Common myeloid progenitor, CD34-positive (primary cell): ENCODE measurements at regions not wholly inside any gene's neighbourhood (a gene's known extent, or its start where the extent isn't known, plus 50 kb on each side); places are given as distances from the start of the nearest gene placed in this dataset.
A peak's percentile ranks its signal among the peaks of the same experiment; 100 is the strongest.

Source experiments
- CTCF ChIA-PET: fragments of 350-600 bp; sonication (Branson Sonifier 250); formaldehyde crosslinking; loops from one replicate; lab custom pipeline; 2021; ENCODE audit warnings: antibody characterized with exemption; lab: Charles Lee
- POLR2A ChIA-PET: fragments of 350-600 bp; sonication (Branson Sonifier 250); formaldehyde crosslinking; loops from one replicate; lab custom pipeline; 2021; ENCODE audit warnings: antibody characterized with exemption; lab: Charles Lee
- DNase-seq, 3 donors: peaks; one replicate each; pipeline versions ENCODE4 v3.0.0 to v3.0.0-alpha.2; 2013
- H3K27ac ChIP-seq, 2 experiments: 1 replicate in 1 of 2; 2 replicates in 1 of 2; pipeline ENCODE4 v1.7.0; 2013; ENCODE audit warnings: inconsistent platforms in 2 of 2, low read length in 2 of 2, mild to moderate bottlenecking in 2 of 2, low read depth in 1 of 2, moderate library complexity in 1 of 2; ENCODE audit not compliant: severe bottlenecking in 2 of 2, insufficient read depth in 1 of 2, poor library complexity in 1 of 2
- H3K27me3 ChIP-seq, 5 experiments: replicated peaks in 2 of 5; 1 replicate in 3 of 5; 2 replicates in 2 of 5; pipeline versions ENCODE4 v1.6.1 to v1.7.0; 2013; ENCODE audit warnings: low read length in 4 of 5, mild to moderate bottlenecking in 2 of 5, moderate library complexity in 2 of 5, inconsistent platforms in 1 of 5; ENCODE audit not compliant: insufficient read depth in 5 of 5, control insufficient read depth in 4 of 5
- H3K36me3 ChIP-seq, 4 experiments: 1 replicate in 2 of 4; 2 replicates in 2 of 4; pipeline versions ENCODE4 v1.6.1 to v1.7.0; 2013; ENCODE audit warnings: low read length in 3 of 4, control low read depth in 1 of 4, mild to moderate bottlenecking in 1 of 4; ENCODE audit not compliant: control insufficient read depth in 4 of 4, insufficient read depth in 4 of 4
- H3K4me1 ChIP-seq, 4 experiments: 1 replicate in 3 of 4; 2 replicates in 1 of 4; pipeline versions ENCODE4 v1.6.1 to v1.7.1; 2013; ENCODE audit warnings: low read length in 3 of 4, mild to moderate bottlenecking in 3 of 4, control low read depth in 1 of 4, inconsistent platforms in 1 of 4, moderate library complexity in 1 of 4; ENCODE audit not compliant: control insufficient read depth in 4 of 4, insufficient read depth in 4 of 4; ENCODE audit errors: control extremely low read depth in 1 of 4
- H3K4me3 ChIP-seq, 7 experiments: 1 replicate in 4 of 7; 2 replicates in 3 of 7; pipeline versions ENCODE4 v1.5.1 to v1.7.0; 2013; ENCODE audit warnings: mild to moderate bottlenecking in 7 of 7, low read length in 6 of 7, moderate library complexity in 6 of 7, inconsistent platforms in 2 of 7, low read depth in 2 of 7, control low read depth in 1 of 7; ENCODE audit not compliant: insufficient read depth in 4 of 7, control insufficient read depth in 1 of 7; ENCODE audit errors: extremely low read depth in 1 of 7
- H3K9me3 ChIP-seq, 5 experiments: 1 replicate in 4 of 5; 2 replicates in 1 of 5; pipeline versions ENCODE4 v1.6.1 to v1.7.1; 2013; ENCODE audit warnings: low read length in 4 of 5, mild to moderate bottlenecking in 2 of 5, inconsistent platforms in 1 of 5, low read depth in 1 of 5, moderate library complexity in 1 of 5; ENCODE audit not compliant: control insufficient read depth in 4 of 5, insufficient read depth in 2 of 5; ENCODE audit errors: control extremely low read depth in 1 of 5
- WGBS: methylation state at CpG from one replicate; pipeline ENCODE4 v1.1.5; 2013; ENCODE audit not compliant: insufficient coverage; 5-methylcytosine and 5-hydroxymethylcytosine counted together

GRCh38 chr2:44093970-44094369 lies 74.7 kb upstream of the PPM1B start:
- POLR2A ChIA-PET, result no interaction called here
- Histone ChIP-seq H3K27me3 (no peaks in the 10 kb centered on the region), H3K27ac (no peak overlapping the region), H3K9me3 (peaks cover 0 to 13% (median 2%) of the 10 kb centered on the region in 5 experiments), H3K36me3 (no peaks in the 10 kb centered on the region), H3K4me1 (peaks cover 9 to 38% (median 34%) of the 10 kb centered on the region in 4 experiments), H3K4me3 (no peak overlapping the region)
- DNase-seq, result no peak
- CTCF ChIA-PET, result interaction anchor here (0.6 to 1.0 kb wide), 4 partner anchors 13 to 1503 kb away, joined by 3 to 4 read pairs (median 3); no protein-coding TSS in a partner anchor
- 100% methylated on average over 1 of the region's 3 CpGs for WGBS

GRCh38 chr2:44097322-44097907 lies 71.3 kb upstream of the PPM1B start:
- no peak overlapping the region for H3K4me3 ChIP-seq
- H3K27ac ChIP-seq, result no peak overlapping the region
- CTCF ChIA-PET, result interaction anchor here (0.5 to 1.4 kb wide), 6 partner anchors 9 to 59 kb away, joined by 3 to 6 read pairs (median 3); no protein-coding TSS in a partner anchor
- POLR2A ChIA-PET, result no interaction called here
- WGBS, result 96% methylated on average over 6 of the region's 6 CpGs
- H3K27me3 ChIP-seq, result no peaks in the 10 kb centered on the region
- peaks cover 0 to 6% (median 0%) of the 10 kb centered on the region in 5 experiments for H3K9me3 ChIP-seq
- no peak for DNase-seq
- H3K4me1 ChIP-seq, result peaks cover 6 to 31% (median 19%) of the 10 kb centered on the region in 4 experiments
- H3K36me3 ChIP-seq, result no peaks in the 10 kb centered on the region

- Histone ChIP-seq H3K9me3 (peaks cover 0 to 4% (median 0%) of the 10 kb centered on the region in 5 experiments), H3K27me3 (no peaks in the 10 kb centered on the region), H3K4me1 (peaks cover 9 to 31% (median 19%) of the 10 kb centered on the region in 4 experiments), H3K4me3 (no peak overlapping the region), H3K27ac (no peak overlapping the region), H3K36me3 (no peaks in the 10 kb centered on the region)
- POLR2A ChIA-PET, result no interaction called here
- peak in 1 of 3 donors; percentile 32 for DNase-seq
- CTCF ChIA-PET, result interaction anchor here (0.7 to 1.4 kb wide), 5 partner anchors 8 to 32 kb away, joined by 3 to 6 read pairs (median 3); no protein-coding TSS in a partner anchor
- WGBS, result 28% methylated on average over 3 of the region's 3 CpGs
Measured at GRCh38 chr2:44098050-44098449, 70.6 kb upstream of the PPM1B start.

GRCh38 chr2:44098891-44099290 lies 69.8 kb upstream of the PPM1B start:
- ChIA-PET CTCF (interaction anchor here (0.7 to 1.4 kb wide), 4 partner anchors 9 to 17 kb away, joined by 3 to 6 read pairs (median 4); no protein-coding TSS in a partner anchor), POLR2A (no interaction called here)
- Histone ChIP-seq H3K36me3 (no peaks in the 10 kb centered on the region), H3K9me3 (no peaks in the 10 kb centered on the region), H3K27me3 (no peaks in the 10 kb centered on the region), H3K4me3 (no peak overlapping the region), H3K27ac (no peak overlapping the region), H3K4me1 (peaks cover 9 to 31% (median 19%) of the 10 kb centered on the region in 4 experiments)
- 97% methylated on average over 6 of the region's 6 CpGs for WGBS
- no peak for DNase-seq

GRCh38 chr2:44100351-44100750 lies 68.3 kb upstream of the PPM1B start:
- 3% methylated on average over 3 of the region's 3 CpGs for WGBS
- peak; percentile 14 to 80 (median 75) for DNase-seq
- H3K4me3 ChIP-seq, result no peak overlapping the region
- no peaks in the 10 kb centered on the region for H3K9me3 ChIP-seq
- ChIA-PET POLR2A (interaction anchor here (0.5 kb wide), 1 partner anchor 19 kb away, joined by 3 read pairs; no protein-coding TSS in a partner anchor), CTCF (interaction anchor here (1.0 to 1.5 kb wide), 3 partner anchors 9 to 17 kb away, joined by 4 to 6 read pairs (median 5); no protein-coding TSS in a partner anchor)
- no peaks in the 10 kb centered on the region for H3K36me3 ChIP-seq
- no peak overlapping the region for H3K27ac ChIP-seq
- no peaks in the 10 kb centered on the region for H3K27me3 ChIP-seq
- H3K4me1 ChIP-seq, result peaks cover 9 to 31% (median 19%) of the 10 kb centered on the region in 4 experiments

- H3K4me3 ChIP-seq, result no peak overlapping the region
- no peaks in the 10 kb centered on the region for H3K27me3 ChIP-seq
- ChIA-PET CTCF (interaction anchor here (1.4 to 1.5 kb wide), 2 partner anchors 10 to 13 kb away, joined by 5 to 6 read pairs; no protein-coding TSS in a partner anchor), POLR2A (no interaction called here)
- H3K27ac ChIP-seq, result no peak overlapping the region
- H3K4me1 ChIP-seq, result peaks cover 9 to 31% (median 19%) of the 10 kb centered on the region in 4 experiments
- no peak for DNase-seq
- no CpG with 5 or more reads among the region's 1 CpG for WGBS
- no peaks in the 10 kb centered on the region for H3K9me3 ChIP-seq
- no peaks in the 10 kb centered on the region for H3K36me3 ChIP-seq
Measured at GRCh38 chr2:44101246-44101645, 67.4 kb upstream of the PPM1B start.
